WERI-Rb-1 (cell line): ENCODE measurements at regions not wholly inside any gene's neighbourhood (a gene's known extent, or its start where the extent isn't known, plus 50 kb on each side); places are given as distances from the start of the nearest gene placed in this dataset.
"Not testable (repeated sequence)": the region's sequence is repeated elsewhere in the genome, so short reads cannot be mapped to it uniquely, and the experiment has no call there.

Experiments
- DNase-seq: peaks from one replicate; pipeline ENCODE4 v3.0.0-alpha.2; 2020
- H3K27ac ChIP-seq: fragments of 250-450 bp; sonication (Bioruptor Pico); 2 replicates; pipeline ENCODE4 v1.5.1; 2020; ENCODE audit warnings: mild to moderate bottlenecking, moderate library complexity
- H3K27me3 ChIP-seq: fragments of 250-450 bp; sonication (Bioruptor Pico); 2 replicates; pipeline ENCODE4 v1.5.1; 2021; ENCODE audit warnings: mild to moderate bottlenecking, low read depth, moderate library complexity; ENCODE audit not compliant: insufficient read depth, severe bottlenecking
- H3K36me3 ChIP-seq: fragments of 250-450 bp; sonication (Bioruptor Pico); 2 replicates; pipeline ENCODE4 v1.5.1; 2020; ENCODE audit warnings: mild to moderate bottlenecking, moderate library complexity
- H3K4me3 ChIP-seq: 2 replicates; pipeline ENCODE4 v1.5.1; 2011; ENCODE audit warnings: low read depth, mild to moderate bottlenecking, control low read depth, low read length
- H3K9me3 ChIP-seq: fragments of 250-450 bp; sonication (Bioruptor Pico); 2 replicates; pipeline ENCODE4 v1.5.1; 2021; ENCODE audit warnings: mild to moderate bottlenecking, moderate library complexity; ENCODE audit not compliant: severe bottlenecking
- CTCF ChIP-seq: IDR thresholded peaks from 2 replicates; pipeline ENCODE4 v1.5.1; 2011; ENCODE audit warnings: low read depth, mild to moderate bottlenecking, control low read depth, inconsistent platforms, low read length

GRCh38 chrX:113514906-113515305 lies 674.3 kb upstream of the AMOT start:
- Histone ChIP-seq H3K4me3 (no peak overlapping the region), H3K36me3 (no peaks in the 10 kb centered on the region), H3K27ac (no peak overlapping the region), H3K27me3 (peaks cover 57% of the 10 kb centered on the region), H3K9me3 (no peaks in the 10 kb centered on the region)
- DNase-seq: no peak
- no peak for TF ChIP-seq CTCF

- peaks cover 62% of the 10 kb centered on the region for H3K27me3 ChIP-seq
- DNase-seq: no peak
- H3K4me3 ChIP-seq: no peak overlapping the region
- no peaks in the 10 kb centered on the region for H3K36me3 ChIP-seq
- no peak overlapping the region for H3K27ac ChIP-seq
- no peaks in the 10 kb centered on the region for H3K9me3 ChIP-seq
- TF ChIP-seq CTCF: no peak
These were observed 672.2 kb upstream of the AMOT start for GRCh38 chrX:113512700-113513395.

- DNase-seq: no peak
- Histone ChIP-seq H3K4me3 (no peak overlapping the region), H3K27me3 (peaks cover 59% of the 10 kb centered on the region)
These were observed 670.0 kb upstream of the AMOT start for GRCh38 chrX:113510586-113510985.

GRCh38 chrX:113492895-113493294 lies 652.3 kb upstream of the AMOT start:
- DNase-seq: no peak
- H3K36me3 ChIP-seq: no peaks in the 10 kb centered on the region
- no peak overlapping the region for H3K4me3 ChIP-seq
- no peak overlapping the region for H3K27ac ChIP-seq
- TF ChIP-seq CTCF: no peak
- peaks cover 62% of the 10 kb centered on the region for H3K27me3 ChIP-seq
- no peaks in the 10 kb centered on the region for H3K9me3 ChIP-seq

More at GRCh38 chrX:113510586-113510985, 670.0 kb upstream of the AMOT start:
- no peak overlapping the region for H3K27ac ChIP-seq
- H3K36me3 ChIP-seq: no peaks in the 10 kb centered on the region
- TF ChIP-seq CTCF: no peak
- H3K9me3 ChIP-seq: no peaks in the 10 kb centered on the region

GRCh38 chrX:113473418-113473817 lies 632.8 kb upstream of the AMOT start:
- no peaks in the 10 kb centered on the region for H3K9me3 ChIP-seq
- no peak overlapping the region for H3K4me3 ChIP-seq
- no peak for DNase-seq
- TF ChIP-seq CTCF: no peak
- no peaks in the 10 kb centered on the region for H3K36me3 ChIP-seq
- no peak overlapping the region for H3K27ac ChIP-seq
- peaks cover 59% of the 10 kb centered on the region for H3K27me3 ChIP-seq

GRCh38 chrX:113473015-113473414 lies 632.4 kb upstream of the AMOT start:
- not testable (repeated sequence) for H3K4me3 ChIP-seq, DNase-seq, H3K27ac ChIP-seq, H3K9me3 ChIP-seq, H3K36me3 ChIP-seq
- H3K27me3 ChIP-seq: peaks cover 59% of the 10 kb centered on the region
